Heart left ventricle (tissue), 13 donors: ENCODE measurements at regions not wholly inside any gene's neighbourhood (a gene's known extent, or its start where the extent isn't known, plus 50 kb on each side); places are given as distances from the start of the nearest gene placed in this dataset.

ENCODE experiments used
- CTCF ChIP-seq, 12 donors: fragments of 200-600 bp; sonication (generic) in 4 of 12; IDR thresholded peaks; one replicate each; pipeline versions ENCODE4 v1.5.0 to v1.8.0; 2018 to 2022; ENCODE audit warnings: antibody characterized with exemption in 12 of 12, mild to moderate bottlenecking in 5 of 12
- POLR2A ChIP-seq, 2 donors: fragments of 450-650 bp; IDR thresholded peaks; one replicate each; pipeline ENCODE4 v1.6.1; 2017; ENCODE audit warnings: antibody characterized with exemption in 2 of 2, mild to moderate bottlenecking in 2 of 2, moderate library complexity in 2 of 2
- donor health status: ischemic (EF 13 %, LVEDD 7.1; RV severe dilation, severe dysfunction).
- donor health status: DM: no; HTN: yes; CAD: no.
- donor health status: DM: no; HTN: no; CAD: no.
- donor health status: ischemic (EF 25% LVEDD 6.9; RV normal size, moderate dysfunction).
- donor health status: ischemic (EF 25% LVEDD 5.7; RV mildly dilated, moderate dysfunction).
- donor health status: ischemic (EF 35%, LVEDD 5.7; RV mildly dilated, moderate dysfunction).
- donor health status: nonischemic (EF 11% LVEDD 7.7; RV severe dilation, severe dysfunction).
- donor health status: DM: yes; HTN: yes; CAD: no.
- donor health status: PGD.
- donor health status: ischemic (EF 29% LVEDD 5.4; RV normal size, mild dysfunction).
- donor health status: nonischemic (EF 23%, LVEDD 6.1; RV moderate dilation, normal function).

- no peak for TF ChIP-seq CTCF (IDR thresholded peaks at IDR 0.05)
- TF ChIP-seq POLR2A (IDR thresholded peaks at IDR 0.05) = no peak
Measured at GRCh38 chr2:49306925-49307324, 152.6 kb upstream of the FSHR start.
